ENCODE measurements at regions not wholly inside any gene's neighbourhood (a gene's known extent, or its start where the extent isn't known, plus 50 kb on each side); places are given as distances from the start of the nearest gene placed in this dataset.
A peak's percentile ranks its signal among the peaks of the same experiment; 100 is the strongest.

DNA sequence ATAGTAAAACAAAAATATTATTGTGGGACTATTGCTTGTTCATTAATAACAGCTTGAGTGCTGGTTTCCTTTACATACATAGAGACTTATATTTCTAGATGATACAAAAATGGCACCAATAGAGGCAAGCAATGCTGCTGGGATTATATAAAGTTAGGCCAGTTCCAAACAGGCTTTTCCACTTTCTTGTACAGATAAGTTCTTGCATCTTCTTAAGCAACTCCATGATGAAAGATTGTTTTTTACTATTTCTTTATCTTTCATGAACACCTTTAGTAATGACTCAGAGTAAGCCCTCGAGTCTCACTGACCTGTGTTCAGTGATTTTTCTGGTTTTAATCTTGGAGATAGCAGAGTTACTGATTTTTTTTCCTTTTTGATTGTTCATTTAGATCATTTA lies 324.4 kb downstream of the PRR16 start:
- Histone ChIP-seq H3K36me3 (ENCODE audit: insufficient read depth, low read length) (no peaks in the 10 kb centered on the region), H3K4me2 (ENCODE audit: insufficient read depth, low read length) (no peak overlapping the region), H3K9me3 (ENCODE audit: low read depth, low read length) (no peaks in the 10 kb centered on the region), H3K4me3 (ENCODE audit: insufficient read depth, low read length) (no peak overlapping the region), H3K27ac (ENCODE audit: low read depth, low read length) (no peak overlapping the region), H2AFZ (ENCODE audit: low read length) (no peak overlapping the region), H3K4me1 (ENCODE audit: insufficient read depth, low read length) (no peaks in the 10 kb centered on the region), H4K20me1 (ENCODE audit: insufficient read depth, low read length) (no peaks in the 10 kb centered on the region), H3K27me3 (ENCODE audit: insufficient read depth, low read length) (no peaks in the 10 kb centered on the region), H3K79me2 (ENCODE audit: insufficient read depth, low read length) (no peaks in the 10 kb centered on the region)
- DNase-seq (ENCODE audit: insufficient read length, low spot score, missing footprints) = no peak
- TF ChIP-seq, protein P1, sequence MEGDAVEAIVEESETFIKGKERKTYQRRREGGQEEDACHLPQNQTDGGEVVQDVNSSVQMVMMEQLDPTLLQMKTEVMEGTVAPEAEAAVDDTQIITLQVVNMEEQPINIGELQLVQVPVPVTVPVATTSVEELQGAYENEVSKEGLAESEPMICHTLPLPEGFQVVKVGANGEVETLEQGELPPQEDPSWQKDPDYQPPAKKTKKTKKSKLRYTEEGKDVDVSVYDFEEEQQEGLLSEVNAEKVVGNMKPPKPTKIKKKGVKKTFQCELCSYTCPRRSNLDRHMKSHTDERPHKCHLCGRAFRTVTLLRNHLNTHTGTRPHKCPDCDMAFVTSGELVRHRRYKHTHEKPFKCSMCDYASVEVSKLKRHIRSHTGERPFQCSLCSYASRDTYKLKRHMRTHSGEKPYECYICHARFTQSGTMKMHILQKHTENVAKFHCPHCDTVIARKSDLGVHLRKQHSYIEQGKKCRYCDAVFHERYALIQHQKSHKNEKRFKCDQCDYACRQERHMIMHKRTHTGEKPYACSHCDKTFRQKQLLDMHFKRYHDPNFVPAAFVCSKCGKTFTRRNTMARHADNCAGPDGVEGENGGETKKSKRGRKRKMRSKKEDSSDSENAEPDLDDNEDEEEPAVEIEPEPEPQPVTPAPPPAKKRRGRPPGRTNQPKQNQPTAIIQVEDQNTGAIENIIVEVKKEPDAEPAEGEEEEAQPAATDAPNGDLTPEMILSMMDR (IDR thresholded peaks at IDR 0.05; ENCODE audit: extremely low read depth, low read depth, low read length) = no peak

DNA sequence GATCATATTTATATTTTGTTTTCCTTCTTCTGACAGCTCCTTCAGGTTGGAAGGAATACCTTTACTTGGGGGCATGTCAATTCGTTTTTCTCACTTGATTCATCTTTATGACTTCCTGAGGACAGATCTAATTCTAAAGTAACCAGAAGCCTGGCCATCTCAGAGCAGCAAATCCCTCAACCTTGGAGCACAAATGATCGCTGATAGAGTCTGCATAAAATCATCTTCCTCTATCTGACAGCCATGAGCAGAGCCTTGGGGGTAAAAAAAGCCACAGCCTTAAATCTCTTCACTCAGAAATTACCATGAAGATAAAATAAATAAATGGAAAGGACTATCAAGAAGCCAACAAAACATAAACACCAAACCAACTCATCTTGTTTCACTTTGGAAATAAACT lies 325.8 kb downstream of the PRR16 start:
- Histone ChIP-seq H3K4me2 (ENCODE audit: insufficient read depth, low read length) (peak overlapping the region; percentile 37), H3K79me2 (ENCODE audit: insufficient read depth, low read length) (no peaks in the 10 kb centered on the region), H2AFZ (ENCODE audit: low read length) (peak overlapping the region; percentile 63), H3K36me3 (ENCODE audit: insufficient read depth, low read length) (no peaks in the 10 kb centered on the region), H3K9me3 (ENCODE audit: low read depth, low read length) (no peaks in the 10 kb centered on the region), H3K27ac (ENCODE audit: low read depth, low read length) (no peak overlapping the region), H3K4me1 (ENCODE audit: insufficient read depth, low read length) (no peaks in the 10 kb centered on the region), H3K27me3 (ENCODE audit: insufficient read depth, low read length) (no peaks in the 10 kb centered on the region), H3K4me3 (ENCODE audit: insufficient read depth, low read length) (peak overlapping the region; percentile 29), H4K20me1 (ENCODE audit: insufficient read depth, low read length) (no peaks in the 10 kb centered on the region)
- no peak for DNase-seq (ENCODE audit: insufficient read length, low spot score, missing footprints)
- TF ChIP-seq, protein P1 (IDR thresholded peaks at IDR 0.05; ENCODE audit: extremely low read depth, low read depth, low read length) = no peak

GRCh38 chr5:120790339-120790738 lies 326.2 kb downstream of the PRR16 start:
- peak overlapping the region; percentile 63 for H2AFZ ChIP-seq (ENCODE audit: low read length)
- no peaks in the 10 kb centered on the region for H4K20me1 ChIP-seq (ENCODE audit: insufficient read depth, low read length)
- no peaks in the 10 kb centered on the region for H3K9me3 ChIP-seq (ENCODE audit: low read depth, low read length)
- peak overlapping the region; percentile 29 for H3K4me3 ChIP-seq (ENCODE audit: insufficient read depth, low read length)
- H3K36me3 ChIP-seq (ENCODE audit: insufficient read depth, low read length) = no peaks in the 10 kb centered on the region
- H3K27ac ChIP-seq (ENCODE audit: low read depth, low read length) = no peak overlapping the region
- TF ChIP-seq, protein P1 (IDR thresholded peaks at IDR 0.05; ENCODE audit: extremely low read depth, low read depth, low read length) = no peak
- H3K4me2 ChIP-seq (ENCODE audit: insufficient read depth, low read length) = peak overlapping the region; percentile 37
- no peaks in the 10 kb centered on the region for H3K4me1 ChIP-seq (ENCODE audit: insufficient read depth, low read length)
- no peaks in the 10 kb centered on the region for H3K27me3 ChIP-seq (ENCODE audit: insufficient read depth, low read length)
- DNase-seq (ENCODE audit: insufficient read length, low spot score, missing footprints) = no peak
- H3K79me2 ChIP-seq (ENCODE audit: insufficient read depth, low read length) = no peaks in the 10 kb centered on the region

- Histone ChIP-seq H3K27ac (ENCODE audit: low read depth, low read length) (no peak overlapping the region), H3K4me3 (ENCODE audit: insufficient read depth, low read length) (no peak overlapping the region)
Observed at GRCh38 chr5:120792477-120792876, 328.4 kb downstream of the PRR16 start.

More at GRCh38 chr5:120792477-120792876, 328.4 kb downstream of the PRR16 start:
- H3K9me3 ChIP-seq (ENCODE audit: low read depth, low read length) = no peaks in the 10 kb centered on the region
- TF ChIP-seq, protein P1 (IDR thresholded peaks at IDR 0.05; ENCODE audit: extremely low read depth, low read depth, low read length) = no peak
- no peaks in the 10 kb centered on the region for H3K36me3 ChIP-seq (ENCODE audit: insufficient read depth, low read length)
- H3K27me3 ChIP-seq (ENCODE audit: insufficient read depth, low read length) = no peaks in the 10 kb centered on the region
- H3K79me2 ChIP-seq (ENCODE audit: insufficient read depth, low read length) = no peaks in the 10 kb centered on the region
- H2AFZ ChIP-seq (ENCODE audit: low read length) = no peak overlapping the region
- no peak for DNase-seq (ENCODE audit: insufficient read length, low spot score, missing footprints)
- no peaks in the 10 kb centered on the region for H3K4me1 ChIP-seq (ENCODE audit: insufficient read depth, low read length)
- no peak overlapping the region for H3K4me2 ChIP-seq (ENCODE audit: insufficient read depth, low read length)
- no peaks in the 10 kb centered on the region for H4K20me1 ChIP-seq (ENCODE audit: insufficient read depth, low read length)

Measured in osteoblast (primary cell).